ENCODE measurements at regions not wholly inside any gene's neighbourhood (a gene's known extent, or its start where the extent isn't known, plus 50 kb on each side); places are given as distances from the start of the nearest gene placed in this dataset.

DNA sequence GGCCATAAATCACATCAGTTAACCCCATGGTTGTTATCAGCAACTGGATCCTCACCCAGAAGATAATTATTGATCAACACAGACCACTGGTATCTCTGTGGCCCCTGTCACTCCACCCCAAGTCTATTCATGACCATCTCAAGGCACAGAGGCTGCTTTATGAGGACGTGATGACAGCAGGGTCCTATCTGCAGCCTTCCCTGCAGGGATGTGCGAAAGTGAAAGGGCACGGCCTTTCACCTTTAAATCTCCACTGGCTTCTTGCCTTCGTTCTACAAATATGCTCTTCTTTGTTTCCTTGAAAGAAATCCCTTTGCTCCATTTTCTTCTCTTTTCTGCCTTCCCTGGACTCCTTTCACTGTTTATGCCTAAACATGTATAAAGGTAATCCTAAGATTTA is 170.6 kb upstream of the EDNRA start:
- WGBS, 5 donors = 68 to 80% (median 77%) methylated on average over 4 of the region's 4 CpGs
- no peaks in the 10 kb centered on the region for H3K9me3 ChIP-seq
- DNase-seq = no peak
- no peak overlapping the region for H3K27ac ChIP-seq
- H3K36me3 ChIP-seq = no peaks in the 10 kb centered on the region
- intact Hi-C loops (cut with DNase I; ENCODE audit: low total_unique reads) = no loop called here
- H3K4me3 ChIP-seq = no peak overlapping the region
- H3K27me3 ChIP-seq = no peaks in the 10 kb centered on the region
- TF ChIP-seq EP300 (IDR thresholded peaks at IDR 0.05) = no peak
- TF ChIP-seq POLR2AphosphoS5 (IDR thresholded peaks at IDR 0.05) = no peak
- TF ChIP-seq CTCF (IDR thresholded peaks at IDR 0.05) = no peak
- no peak for TF ChIP-seq POLR2A (IDR thresholded peaks at IDR 0.05)
- no peaks in the 10 kb centered on the region for H3K4me1 ChIP-seq

GRCh38 chr4:147311956-147312355 is 168.9 kb upstream of the EDNRA start:
- Histone ChIP-seq H3K4me1 (no peaks in the 10 kb centered on the region), H3K9me3 (no peaks in the 10 kb centered on the region), H3K27ac (no peak overlapping the region), H3K4me3 (no peak overlapping the region), H3K36me3 (no peaks in the 10 kb centered on the region), H3K27me3 (no peaks in the 10 kb centered on the region)
- DNase-seq = peak in 1 of 2 donors; percentile 38
- TF ChIP-seq CTCF (IDR thresholded peaks at IDR 0.05) (no peak), POLR2AphosphoS5 (IDR thresholded peaks at IDR 0.05) (no peak), EP300 (IDR thresholded peaks at IDR 0.05) (no peak), POLR2A (IDR thresholded peaks at IDR 0.05) (no peak)
- 81 to 95% (median 90%) methylated on average over 2 of the region's 2 CpGs for WGBS, 5 donors
- intact Hi-C loops (cut with DNase I; ENCODE audit: low total_unique reads) = no loop called here

- intact Hi-C loops (cut with DNase I; ENCODE audit: low total_unique reads) = no loop called here
- Histone ChIP-seq H3K4me3 (no peak overlapping the region), H3K36me3 (no peaks in the 10 kb centered on the region), H3K27me3 (no peaks in the 10 kb centered on the region), H3K4me1 (no peaks in the 10 kb centered on the region), H3K27ac (no peak overlapping the region), H3K9me3 (no peaks in the 10 kb centered on the region)
- TF ChIP-seq POLR2A (IDR thresholded peaks at IDR 0.05) (no peak), POLR2AphosphoS5 (IDR thresholded peaks at IDR 0.05) (no peak), EP300 (IDR thresholded peaks at IDR 0.05) (no peak), CTCF (IDR thresholded peaks at IDR 0.05) (no peak)
- WGBS, 5 donors = 60 to 73% (median 66%) methylated on average over 7 of the region's 7 CpGs
- DNase-seq = peak in 1 of 2 donors; percentile 52
Measured at GRCh38 chr4:147312376-147313046, 168.4 kb upstream of the EDNRA start.

DNA sequence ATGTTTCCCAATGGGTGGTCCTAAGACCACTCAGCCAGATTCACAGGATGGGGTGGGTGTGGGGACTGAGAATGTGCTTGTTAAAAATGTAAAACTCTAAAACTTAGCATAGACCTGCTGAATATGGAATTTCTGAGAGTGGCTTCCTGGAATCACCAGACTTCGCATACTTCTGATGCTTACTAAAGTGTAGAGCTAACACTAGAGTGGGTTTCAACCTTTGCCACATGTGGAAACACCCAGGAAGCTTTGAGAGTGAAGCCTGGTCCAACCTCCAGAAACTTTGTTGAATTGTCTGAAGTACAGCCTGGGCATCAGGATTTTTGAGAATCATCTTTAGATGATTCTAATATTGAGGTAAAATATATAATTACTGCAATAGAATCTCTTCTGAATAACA is 167.8 kb upstream of the EDNRA start:
- WGBS, 5 donors = 79 to 95% (median 94%) methylated on average over 1 of the region's 1 CpG
- Histone ChIP-seq H3K4me1 (no peaks in the 10 kb centered on the region), H3K4me3 (no peak overlapping the region), H3K27ac (no peak overlapping the region), H3K27me3 (no peaks in the 10 kb centered on the region), H3K9me3 (no peaks in the 10 kb centered on the region), H3K36me3 (no peaks in the 10 kb centered on the region)
- TF ChIP-seq CTCF (IDR thresholded peaks at IDR 0.05) (no peak), POLR2AphosphoS5 (IDR thresholded peaks at IDR 0.05) (no peak), POLR2A (IDR thresholded peaks at IDR 0.05) (no peak), EP300 (IDR thresholded peaks at IDR 0.05) (no peak)
- DNase-seq = no peak
- intact Hi-C loops (cut with DNase I; ENCODE audit: low total_unique reads) = no loop called here
